ENCODE measurements at regions not wholly inside any gene's neighbourhood (a gene's known extent, or its start where the extent isn't known, plus 50 kb on each side); places are given as distances from the start of the nearest gene placed in this dataset.

DNA sequence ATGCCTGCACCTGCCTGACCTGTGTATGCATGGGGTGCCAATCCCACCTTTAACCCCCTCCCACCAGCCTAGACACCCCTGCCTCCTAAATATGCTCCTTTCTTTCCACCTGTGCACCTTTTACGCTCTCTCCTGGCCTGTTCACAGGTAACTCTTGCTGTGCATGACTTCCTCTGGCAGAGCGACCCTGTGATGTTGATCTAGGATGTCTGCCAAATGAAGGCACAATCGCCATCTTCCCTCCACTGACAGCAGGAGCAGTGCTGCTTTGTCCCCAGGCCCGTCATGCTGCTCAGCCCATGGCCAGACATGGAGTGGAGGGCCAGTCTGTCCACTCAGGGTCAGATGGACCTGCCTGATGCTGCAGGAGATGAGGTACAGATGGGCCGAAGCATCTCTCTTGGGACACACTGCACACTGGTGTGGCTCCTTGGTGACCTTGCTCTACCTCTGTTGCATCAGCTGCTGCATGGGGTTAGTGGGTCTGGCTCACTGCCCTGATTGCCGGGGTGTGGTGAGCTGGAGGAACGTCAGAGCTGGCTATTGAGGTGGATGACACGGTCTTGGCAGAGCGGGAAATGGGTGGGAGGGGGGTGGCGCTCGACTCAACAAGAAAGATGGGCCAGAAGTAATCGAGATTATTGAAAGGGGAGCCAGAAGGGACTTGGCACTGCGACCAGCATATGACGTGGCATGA is 101.7 kb upstream of the PITX1 start:
- no peaks in the 10 kb centered on the region for H3K9me3 ChIP-seq
- DNase-seq (ENCODE audit: low spot score in 2 of 2) = no peak
- no peaks in the 10 kb centered on the region for H3K4me1 ChIP-seq
- no peak overlapping the region for H3K4me3 ChIP-seq
- H3K27me3 ChIP-seq (ENCODE audit: low read depth) = no peaks in the 10 kb centered on the region
- in situ Hi-C loops (cut with MboI; ENCODE audit: low sequenced_read_pairs) = no loop called here
- H3K36me3 ChIP-seq (replicated peaks) = no peaks in the 10 kb centered on the region

DNA sequence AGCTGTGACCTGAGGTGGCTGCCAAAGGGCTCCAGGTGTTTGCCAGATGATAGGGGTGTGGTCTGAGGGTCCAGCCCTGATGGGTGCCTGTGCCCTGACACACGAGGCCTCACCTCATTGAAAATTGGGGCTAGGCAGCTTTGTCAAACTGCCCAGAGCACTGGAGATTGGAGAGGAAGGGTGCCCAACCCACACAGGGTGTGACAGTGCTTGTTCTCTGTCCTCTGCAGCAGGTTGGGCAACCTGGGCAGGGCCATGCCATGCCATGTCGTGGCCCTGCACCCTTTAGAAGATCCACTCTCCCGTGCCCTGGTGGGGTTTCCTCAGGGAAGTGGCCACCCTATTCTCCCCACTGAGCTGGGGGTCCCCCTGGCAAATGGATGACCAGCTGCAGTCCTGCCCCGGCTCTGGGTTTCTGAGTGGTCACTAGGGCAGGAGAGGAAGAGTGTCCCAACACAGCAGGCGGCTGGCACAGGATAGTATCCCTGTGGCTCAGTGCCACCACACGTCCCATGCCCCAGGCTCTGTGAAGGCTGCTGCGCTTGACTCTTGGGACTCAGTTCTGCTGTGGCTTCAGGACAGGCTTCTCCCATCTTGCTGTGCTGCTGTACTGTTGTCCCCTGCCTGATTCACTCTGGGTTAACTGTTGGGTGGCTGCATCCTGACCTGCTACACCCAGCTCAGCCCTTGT is 100.8 kb upstream of the PITX1 start:
- Histone ChIP-seq H3K4me3 (no peak overlapping the region), H3K4me1 (no peaks in the 10 kb centered on the region), H3K36me3 (replicated peaks) (no peaks in the 10 kb centered on the region), H3K27me3 (ENCODE audit: low read depth) (no peaks in the 10 kb centered on the region), H3K9me3 (no peaks in the 10 kb centered on the region)
- DNase-seq (ENCODE audit: low spot score in 2 of 2) = no peak
- in situ Hi-C loops (cut with MboI; ENCODE audit: low sequenced_read_pairs) = no loop called here

DNA sequence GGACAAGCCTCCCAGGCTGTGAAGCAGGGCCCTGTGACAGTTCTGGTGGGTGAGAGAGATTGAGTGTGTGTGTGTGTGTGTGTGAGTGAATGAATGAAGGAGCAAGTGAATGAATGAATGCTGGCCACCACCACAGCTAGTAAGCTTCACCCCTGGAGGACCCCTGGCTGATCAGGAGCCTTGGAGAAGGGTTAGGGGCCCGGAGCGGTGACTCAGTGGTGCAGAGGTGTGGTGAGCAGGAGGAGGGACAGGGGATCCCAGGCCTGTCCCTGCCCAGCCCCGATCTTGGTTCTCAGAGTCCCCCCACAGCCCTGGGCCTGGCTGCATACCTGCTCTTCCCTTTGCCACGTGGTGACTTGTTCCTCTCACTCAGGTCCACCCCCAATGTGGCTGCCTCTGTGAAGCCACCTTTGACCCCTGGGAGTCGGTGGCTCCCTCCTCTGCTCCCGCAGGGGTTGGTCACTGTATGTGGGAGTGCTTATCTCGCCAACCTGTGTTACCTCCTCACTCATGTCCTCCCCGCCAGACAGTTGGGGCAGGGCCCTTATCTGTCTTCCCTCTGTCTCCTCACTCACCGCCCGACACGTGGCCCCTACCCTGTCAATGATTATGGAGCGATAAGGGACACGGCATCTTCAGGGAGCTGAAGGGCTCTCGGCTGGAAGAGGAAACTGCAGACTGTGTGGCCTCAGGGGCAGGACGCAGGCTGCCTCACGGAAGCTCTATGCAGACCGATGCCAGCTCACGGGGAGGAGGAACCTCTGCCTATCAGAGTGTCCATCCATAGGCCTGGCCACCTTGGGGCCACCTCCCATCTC is 99.9 kb upstream of the PITX1 start:
- no peak overlapping the region for H3K4me3 ChIP-seq
- no peaks in the 10 kb centered on the region for H3K36me3 ChIP-seq (replicated peaks)
- no peaks in the 10 kb centered on the region for H3K4me1 ChIP-seq
- in situ Hi-C loops (cut with MboI; ENCODE audit: low sequenced_read_pairs) = no loop called here
- H3K9me3 ChIP-seq = no peaks in the 10 kb centered on the region
- no peak for DNase-seq (ENCODE audit: low spot score in 2 of 2)
- no peaks in the 10 kb centered on the region for H3K27me3 ChIP-seq (ENCODE audit: low read depth)

DNA sequence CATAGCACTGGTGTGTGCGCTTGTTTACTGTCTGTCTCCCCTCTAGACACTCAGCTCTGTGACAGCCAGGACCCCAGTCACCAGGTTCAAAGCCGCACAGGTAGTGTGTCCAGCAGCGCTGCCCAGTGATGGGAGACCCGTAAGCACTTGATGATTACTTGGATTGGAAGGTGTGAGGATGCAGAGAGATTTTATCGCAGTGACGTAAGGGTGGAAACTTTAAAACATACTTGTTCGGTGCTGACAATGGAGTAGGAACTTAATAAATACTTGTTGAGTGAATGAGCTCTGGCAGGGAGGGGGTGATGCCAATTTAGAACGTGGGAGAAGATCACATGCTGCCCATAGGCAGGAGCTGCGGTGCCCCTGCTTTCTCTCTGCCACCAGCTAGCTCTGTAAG is 99.2 kb upstream of the PITX1 start:
- DNase-seq (ENCODE audit: low spot score in 2 of 2) = no peak
- Histone ChIP-seq H3K4me1 (no peaks in the 10 kb centered on the region), H3K36me3 (replicated peaks) (no peaks in the 10 kb centered on the region), H3K9me3 (no peaks in the 10 kb centered on the region), H3K4me3 (no peak overlapping the region), H3K27me3 (ENCODE audit: low read depth) (no peaks in the 10 kb centered on the region)
- in situ Hi-C loops (cut with MboI; ENCODE audit: low sequenced_read_pairs) = no loop called here

DNA sequence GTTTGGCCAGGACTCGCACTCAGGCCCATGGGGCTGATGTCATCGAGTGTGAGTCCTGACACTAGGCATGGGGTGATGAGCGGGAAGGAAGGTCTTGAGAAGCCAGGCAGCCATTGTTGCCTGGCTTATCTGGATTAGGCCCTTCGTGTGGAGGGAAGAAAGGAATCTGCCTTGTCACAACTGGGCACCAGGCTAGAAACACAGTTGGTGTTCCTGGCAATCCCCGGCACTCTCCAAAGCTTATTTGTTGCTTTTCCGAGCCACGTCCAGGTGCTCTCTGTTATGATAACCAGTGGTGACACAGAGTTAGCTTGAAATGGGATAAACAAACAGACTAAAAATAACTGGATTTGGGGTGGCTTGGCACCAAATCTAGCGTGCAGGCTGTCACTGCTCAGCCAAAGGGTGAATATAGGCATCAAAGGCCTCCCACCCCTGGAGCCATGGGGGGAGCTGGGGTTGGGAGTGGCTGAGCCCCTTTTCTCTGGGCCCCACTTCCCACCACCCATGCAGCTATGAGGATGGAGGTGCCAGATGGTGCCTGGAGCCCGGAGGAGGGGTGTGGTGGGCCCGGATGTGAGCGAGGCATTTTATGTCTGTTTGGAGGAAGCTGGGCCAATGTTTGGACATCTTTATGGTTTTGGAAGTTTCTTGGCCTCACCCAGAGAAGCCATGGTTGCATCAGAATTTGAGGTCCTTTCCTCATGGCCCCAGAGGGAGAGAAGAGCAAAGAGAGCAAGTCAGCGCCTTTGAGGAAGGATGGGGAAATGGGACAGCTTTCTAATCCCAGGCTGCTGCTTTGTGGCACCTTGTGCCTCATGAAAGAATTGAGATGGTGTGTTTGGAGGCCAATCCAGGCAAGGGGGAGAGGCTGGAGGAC is 98.0 kb upstream of the PITX1 start:
- Histone ChIP-seq H3K4me1 (no peaks in the 10 kb centered on the region), H3K4me3 (no peak overlapping the region), H3K9me3 (no peaks in the 10 kb centered on the region), H3K36me3 (replicated peaks) (no peaks in the 10 kb centered on the region), H3K27me3 (ENCODE audit: low read depth) (no peaks in the 10 kb centered on the region)
- no peak for DNase-seq (ENCODE audit: low spot score in 2 of 2)
- in situ Hi-C loops (cut with MboI; ENCODE audit: low sequenced_read_pairs) = no loop called here

DNA sequence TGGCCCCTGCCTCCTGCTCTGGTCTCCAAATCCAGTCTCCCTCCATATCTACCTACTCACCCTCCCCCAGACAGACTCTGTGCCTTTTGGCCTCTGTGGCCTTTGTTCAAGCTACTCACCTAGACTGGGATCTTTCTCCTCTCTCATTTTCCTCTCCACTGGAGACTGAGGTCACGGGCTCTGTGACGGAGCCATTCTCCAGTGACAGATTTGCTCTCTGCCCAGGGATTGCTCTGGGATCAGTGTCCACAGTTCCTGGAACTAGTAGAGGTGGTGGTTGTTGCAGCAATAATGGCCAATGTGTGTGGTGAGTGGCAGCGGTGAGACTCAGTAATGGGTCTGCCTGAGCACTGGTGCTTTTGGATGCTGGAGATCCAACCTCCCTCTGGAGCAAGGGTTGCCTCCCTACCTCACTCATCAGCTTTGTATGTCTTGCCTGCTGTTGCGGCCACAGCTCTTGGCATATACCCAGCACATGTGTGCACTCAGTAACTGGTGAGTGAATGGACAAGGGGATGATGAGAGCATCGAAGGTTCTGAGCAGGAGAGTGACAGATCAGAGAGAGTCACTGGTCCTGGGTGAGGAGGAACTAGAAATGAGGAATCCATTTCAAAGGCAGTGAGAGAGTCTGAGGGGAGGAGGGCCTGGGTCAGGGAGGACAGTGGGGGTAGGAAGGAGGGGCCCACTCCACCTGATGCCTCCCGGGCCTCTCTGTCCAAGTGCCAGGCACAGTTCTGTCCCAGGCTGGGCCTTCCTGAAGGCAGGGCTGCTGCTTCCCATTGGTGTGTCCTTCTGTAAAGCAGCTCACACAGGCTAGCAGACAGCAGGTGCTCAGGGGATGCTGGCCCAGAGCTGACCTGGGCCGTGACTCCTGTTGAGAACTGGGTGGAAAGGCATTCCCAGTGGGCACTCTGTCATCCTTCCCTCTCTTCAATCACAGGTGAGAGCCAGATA is 96.5 kb upstream of the PITX1 start:
- H3K9me3 ChIP-seq = no peaks in the 10 kb centered on the region
- no peak overlapping the region for H3K4me3 ChIP-seq
- no peaks in the 10 kb centered on the region for H3K4me1 ChIP-seq
- no peaks in the 10 kb centered on the region for H3K27me3 ChIP-seq (ENCODE audit: low read depth)
- in situ Hi-C loops (cut with MboI; ENCODE audit: low sequenced_read_pairs) = no loop called here
- H3K36me3 ChIP-seq (replicated peaks) = no peaks in the 10 kb centered on the region
- DNase-seq (ENCODE audit: low spot score in 2 of 2) = no peak

DNA sequence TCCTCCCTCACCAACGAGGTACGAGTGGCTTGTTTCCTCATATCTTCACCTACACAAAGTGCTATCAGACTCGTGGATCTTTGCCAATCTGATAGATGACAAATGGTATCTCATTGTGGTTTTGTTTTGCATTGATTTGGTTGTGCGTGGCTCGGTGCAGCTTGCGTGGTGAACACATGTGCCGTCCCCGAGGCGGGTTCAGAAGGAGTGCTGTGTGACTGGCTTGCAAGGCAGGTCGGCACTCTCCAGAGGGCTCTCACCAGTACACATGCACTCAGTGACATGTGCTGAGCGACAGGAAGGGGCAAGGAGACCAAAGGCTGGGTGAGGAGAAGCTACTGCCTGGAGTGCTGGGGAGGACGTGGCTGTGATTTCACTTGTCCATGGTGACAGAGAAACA is 95.3 kb upstream of the PITX1 start:
- H3K4me3 ChIP-seq = no peak overlapping the region
- no peaks in the 10 kb centered on the region for H3K36me3 ChIP-seq (replicated peaks)
- H3K27me3 ChIP-seq (ENCODE audit: low read depth) = no peaks in the 10 kb centered on the region
- DNase-seq (ENCODE audit: low spot score in 2 of 2) = no peak
- no peaks in the 10 kb centered on the region for H3K4me1 ChIP-seq
- in situ Hi-C loops (cut with MboI; ENCODE audit: low sequenced_read_pairs) = no loop called here
- no peaks in the 10 kb centered on the region for H3K9me3 ChIP-seq

DNA sequence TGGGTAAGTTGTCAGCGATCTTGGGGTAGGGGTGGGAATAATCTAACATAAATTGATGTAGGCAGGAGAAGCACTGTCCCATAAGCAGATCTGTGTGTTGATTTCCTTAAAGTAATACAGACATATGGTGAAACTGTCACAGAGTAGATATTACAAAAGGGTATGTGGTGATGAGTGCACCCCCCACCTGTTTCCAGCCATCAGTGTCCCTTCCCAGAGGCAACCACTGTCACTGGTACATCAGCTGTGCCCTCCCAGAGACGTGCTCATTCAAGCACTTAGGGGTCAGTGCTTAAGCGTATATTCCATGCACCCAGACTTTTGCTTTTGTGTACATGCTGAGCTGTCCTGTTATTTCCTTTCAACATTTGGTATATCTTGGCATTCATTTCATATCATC is 94.3 kb upstream of the PITX1 start:
- in situ Hi-C loops (cut with MboI; ENCODE audit: low sequenced_read_pairs) = no loop called here
- no peak for DNase-seq (ENCODE audit: low spot score in 2 of 2)
- Histone ChIP-seq H3K36me3 (replicated peaks) (no peaks in the 10 kb centered on the region), H3K4me1 (no peaks in the 10 kb centered on the region), H3K4me3 (no peak overlapping the region), H3K27me3 (ENCODE audit: low read depth) (no peaks in the 10 kb centered on the region), H3K9me3 (no peaks in the 10 kb centered on the region)

DNA sequence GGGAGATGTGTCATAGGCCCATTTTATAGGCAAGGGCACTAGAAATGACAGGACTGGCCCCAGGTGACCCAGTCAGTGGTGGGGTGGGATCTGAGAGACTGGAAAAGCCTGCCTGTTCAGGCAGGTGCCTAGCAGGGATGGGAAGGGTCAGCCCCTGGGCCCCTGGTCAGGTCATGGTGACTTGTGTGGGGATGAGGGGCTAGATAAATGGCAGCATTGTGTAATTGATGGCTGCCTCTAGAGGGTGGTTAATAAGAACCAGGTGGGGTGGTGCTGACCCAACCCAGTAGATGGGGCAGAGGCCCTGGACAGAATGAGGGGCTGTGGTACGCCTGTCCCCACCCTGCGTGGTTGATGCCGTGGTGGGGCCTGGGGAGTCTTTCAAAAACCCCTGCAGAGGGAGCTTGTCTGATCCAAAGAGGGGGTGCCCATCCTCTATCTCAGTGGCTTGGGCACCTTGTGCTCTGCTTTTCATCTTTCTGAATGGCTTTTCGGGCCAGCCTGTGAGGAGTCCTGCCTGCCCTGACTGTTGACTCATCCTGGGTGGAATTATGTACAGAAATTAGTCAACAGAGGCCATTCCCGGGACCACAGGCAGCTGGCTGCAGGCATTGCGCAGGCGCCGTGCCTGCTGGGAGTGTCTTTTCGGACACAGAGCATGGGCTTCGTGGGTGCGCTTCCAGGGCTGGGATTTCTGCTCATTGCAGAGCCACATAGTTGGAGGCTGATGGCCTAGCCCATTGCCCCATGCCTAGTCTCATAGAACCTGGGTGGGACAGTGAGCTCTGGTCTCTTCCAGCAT is 93.6 kb upstream of the PITX1 start:
- in situ Hi-C loops (cut with MboI; ENCODE audit: low sequenced_read_pairs) = no loop called here

DNA sequence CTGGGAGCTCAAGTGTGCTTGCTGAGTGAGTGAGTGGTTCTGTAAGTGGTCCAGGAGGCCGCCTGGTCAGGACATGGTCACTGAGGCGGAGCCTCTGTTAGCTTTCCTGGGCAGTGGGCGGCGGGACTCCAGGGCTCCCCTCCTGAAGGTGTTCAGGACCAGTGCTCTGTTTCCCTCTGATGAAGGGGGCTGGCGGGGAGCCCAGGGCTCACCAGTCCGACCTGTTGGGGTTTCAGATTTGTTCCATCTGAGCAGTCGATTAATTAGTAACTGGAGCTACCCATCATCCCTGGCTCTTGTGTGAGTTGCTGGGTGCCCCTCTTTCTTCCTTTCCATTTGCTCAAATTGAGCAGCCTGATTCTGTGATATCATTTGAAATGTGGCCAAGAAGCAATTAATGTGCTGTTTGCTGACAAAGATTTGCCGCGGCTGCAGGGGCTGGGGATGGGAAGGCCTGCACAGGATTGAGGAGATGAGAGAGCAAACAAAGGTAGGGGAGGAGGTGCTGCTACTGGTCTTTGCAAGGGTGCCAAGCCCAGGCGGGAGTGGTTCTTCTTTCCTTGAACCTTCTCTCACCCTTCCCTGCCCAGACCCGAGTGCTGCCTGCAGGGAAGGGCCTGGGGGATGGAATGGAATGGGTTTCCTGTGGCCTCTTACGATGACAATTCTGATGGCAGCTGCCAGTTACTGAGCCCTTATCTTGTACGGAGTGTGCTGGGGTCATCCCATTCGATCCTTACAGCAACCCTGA is 92.8 kb upstream of the PITX1 start:
- H3K36me3 ChIP-seq (replicated peaks) = no peaks in the 10 kb centered on the region
- H3K4me3 ChIP-seq = no peak overlapping the region
- no peak for DNase-seq (ENCODE audit: low spot score in 2 of 2)
- H3K27me3 ChIP-seq (ENCODE audit: low read depth) = no peaks in the 10 kb centered on the region
- in situ Hi-C loops (cut with MboI; ENCODE audit: low sequenced_read_pairs) = no loop called here
- H3K9me3 ChIP-seq = no peaks in the 10 kb centered on the region
- H3K4me1 ChIP-seq = no peaks in the 10 kb centered on the region

More for the DNA sequence above, 93.6 kb upstream of the PITX1 start:
- Histone ChIP-seq H3K9me3 (no peaks in the 10 kb centered on the region), H3K4me3 (no peak overlapping the region), H3K27me3 (ENCODE audit: low read depth) (no peaks in the 10 kb centered on the region), H3K4me1 (no peaks in the 10 kb centered on the region), H3K36me3 (replicated peaks) (no peaks in the 10 kb centered on the region)
- no peak for DNase-seq (ENCODE audit: low spot score in 2 of 2)

DNA sequence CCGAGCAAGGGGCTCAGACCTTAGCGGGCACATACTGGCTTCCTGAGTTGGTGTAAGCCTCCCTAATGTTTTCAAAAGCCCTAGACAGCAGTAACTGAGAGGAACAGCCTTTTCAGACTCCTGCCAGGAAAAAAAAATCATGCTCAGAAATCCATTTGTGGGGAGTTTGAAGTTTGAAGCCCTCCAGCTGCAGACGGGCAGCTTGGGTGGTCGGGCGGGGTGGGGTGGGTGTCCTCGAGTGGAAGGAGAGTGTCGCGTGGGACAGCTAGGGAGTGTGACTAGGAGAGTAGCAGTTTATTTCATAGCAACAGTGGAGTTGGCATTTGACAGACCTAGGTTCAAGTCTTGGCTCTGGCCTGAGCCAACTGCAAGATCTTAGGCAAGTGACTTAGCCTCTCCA is 90.7 kb upstream of the PITX1 start:
- Histone ChIP-seq H3K4me1 (no peaks in the 10 kb centered on the region), H3K36me3 (replicated peaks) (no peaks in the 10 kb centered on the region), H3K27me3 (ENCODE audit: low read depth) (no peaks in the 10 kb centered on the region), H3K4me3 (no peak overlapping the region), H3K9me3 (no peaks in the 10 kb centered on the region)
- no peak for DNase-seq (ENCODE audit: low spot score in 2 of 2)
- in situ Hi-C loops (cut with MboI; ENCODE audit: low sequenced_read_pairs) = no loop called here

DNA sequence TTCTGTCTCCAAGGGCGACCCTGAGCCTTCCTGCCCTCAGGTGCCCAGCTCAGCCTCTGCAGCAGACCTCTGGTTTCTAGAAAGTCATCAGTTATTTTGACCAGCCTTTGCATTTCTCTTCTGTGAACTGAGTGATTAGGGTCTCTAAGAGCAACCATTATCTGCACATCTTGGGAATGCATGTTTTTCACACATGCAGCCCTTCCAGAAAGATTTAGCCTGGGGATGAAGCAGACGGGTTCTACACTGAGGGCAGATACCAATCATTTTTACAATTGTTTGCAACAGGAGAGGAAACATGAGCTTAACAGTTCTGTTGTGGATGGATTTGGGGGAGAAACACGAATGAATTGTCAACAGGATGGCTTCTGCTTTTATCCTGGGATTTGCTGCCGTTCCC is 90.1 kb upstream of the PITX1 start:
- H3K27me3 ChIP-seq (ENCODE audit: low read depth) = no peaks in the 10 kb centered on the region
- H3K36me3 ChIP-seq (replicated peaks) = no peaks in the 10 kb centered on the region
- in situ Hi-C loops (cut with MboI; ENCODE audit: low sequenced_read_pairs) = no loop called here
- no peaks in the 10 kb centered on the region for H3K9me3 ChIP-seq
- no peak overlapping the region for H3K4me3 ChIP-seq
- DNase-seq (ENCODE audit: low spot score in 2 of 2) = no peak
- no peaks in the 10 kb centered on the region for H3K4me1 ChIP-seq
